ENCODE measurements at regions not wholly inside any gene's neighbourhood (a gene's known extent, or its start where the extent isn't known, plus 50 kb on each side); places are given as distances from the start of the nearest gene placed in this dataset.
"Not testable (repeated sequence)": the region's sequence is repeated elsewhere in the genome, so short reads cannot be mapped to it uniquely, and the experiment has no call there.

GRCh38 chr12:67534681-67535080 is 113.9 kb upstream of the DYRK2 start:
- DNase-seq (ENCODE audit: low spot score), result peak; percentile 24

- no peak for DNase-seq (ENCODE audit: low spot score)
These were observed 113.4 kb upstream of the DYRK2 start for GRCh38 chr12:67535176-67535575.

- no peak for DNase-seq (ENCODE audit: low spot score)
These were observed 112.6 kb upstream of the DYRK2 start for GRCh38 chr12:67535971-67536370.

DNA sequence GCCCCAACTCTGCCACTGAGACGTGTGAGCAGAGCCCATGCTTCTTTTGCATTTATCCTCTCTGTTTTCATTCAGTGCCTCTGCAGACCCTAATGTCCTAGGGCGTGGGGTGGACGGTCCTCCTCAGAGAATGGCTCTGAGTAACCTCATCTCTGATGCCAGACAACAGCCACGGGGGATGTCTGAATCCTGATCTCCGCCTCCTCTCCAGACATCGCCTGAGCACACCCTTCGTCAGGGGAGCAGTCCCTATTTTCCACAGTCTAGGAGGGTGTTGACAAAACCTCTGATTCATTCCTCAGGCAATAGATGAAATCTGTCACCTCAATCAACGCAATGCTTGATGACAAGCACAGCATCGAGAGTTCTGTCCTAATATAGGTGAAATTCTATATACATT is 109.2 kb upstream of the DYRK2 start:
- no peak for DNase-seq (ENCODE audit: low spot score)

DNA sequence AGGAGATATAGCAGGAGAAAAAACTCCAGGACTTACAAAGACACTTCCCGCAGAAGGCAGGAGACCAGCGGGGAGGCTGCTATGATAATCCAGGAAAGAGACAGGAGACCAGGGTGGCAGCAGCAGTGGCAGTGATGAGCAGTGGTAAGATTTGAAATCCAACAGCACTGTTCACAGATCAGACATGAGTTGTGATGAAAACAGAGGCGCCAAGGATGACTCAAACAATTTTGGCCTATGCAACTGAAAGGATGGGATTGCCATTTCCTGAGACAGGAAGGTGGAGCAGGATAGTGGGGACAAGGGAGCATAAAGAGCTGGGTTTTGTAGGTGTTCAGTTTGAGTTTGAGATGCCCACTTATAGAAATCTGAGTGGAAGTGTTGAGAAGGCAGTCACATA is 108.6 kb upstream of the DYRK2 start:
- peak; percentile 7 for DNase-seq (ENCODE audit: low spot score)

DNA sequence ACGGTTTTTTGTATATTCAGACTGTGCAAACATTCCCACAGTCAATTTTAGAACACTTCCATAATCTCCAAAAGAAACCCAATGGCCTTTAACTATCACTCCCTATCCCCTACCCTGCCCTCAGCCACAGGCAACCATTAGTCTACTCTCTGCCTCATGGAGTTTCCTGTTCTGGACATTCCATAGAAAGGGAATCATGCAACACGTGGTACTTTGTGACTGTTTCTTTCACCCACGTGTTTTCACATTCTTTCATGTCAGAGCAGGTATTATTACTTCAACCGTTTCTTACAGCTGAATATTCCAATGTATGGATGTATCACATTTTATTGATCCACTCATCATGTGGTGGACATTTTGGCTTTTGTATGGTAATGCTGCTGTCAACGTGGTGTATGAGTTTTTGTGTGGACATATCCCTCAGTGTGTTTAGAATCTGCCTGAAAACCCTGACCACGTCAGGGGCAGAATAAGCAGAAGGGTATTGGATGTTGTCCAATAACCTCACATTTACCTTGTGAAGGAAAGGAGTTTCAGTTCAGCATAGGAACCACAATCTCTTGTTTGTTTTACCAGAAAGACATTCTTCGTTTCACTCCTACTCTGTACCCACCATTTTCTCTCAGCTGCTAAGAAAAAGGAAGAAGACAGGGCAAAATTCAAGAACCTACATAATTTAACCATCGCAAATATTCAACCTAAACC is 107.5 kb upstream of the DYRK2 start:
- DNase-seq (ENCODE audit: low spot score), result peak; percentile 18

DNA sequence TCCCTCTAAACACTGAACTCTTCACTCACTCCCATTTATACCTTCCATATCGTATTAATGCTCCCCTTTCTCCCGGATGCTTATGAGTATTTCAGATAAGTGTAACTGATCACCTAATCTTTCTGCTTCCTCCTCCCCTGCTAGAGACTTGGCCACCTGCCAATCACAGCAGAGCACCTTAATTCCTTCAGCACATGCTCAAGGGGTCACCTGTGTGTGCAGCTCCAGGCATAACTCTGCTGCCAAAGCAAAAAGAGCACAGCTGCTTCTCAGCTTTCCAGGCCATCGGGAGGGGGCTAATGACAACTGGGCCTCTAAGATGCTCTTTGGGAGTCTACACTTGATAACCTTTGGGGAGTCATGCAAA is 106.9 kb upstream of the DYRK2 start:
- no peak for DNase-seq (ENCODE audit: low spot score)

DNA sequence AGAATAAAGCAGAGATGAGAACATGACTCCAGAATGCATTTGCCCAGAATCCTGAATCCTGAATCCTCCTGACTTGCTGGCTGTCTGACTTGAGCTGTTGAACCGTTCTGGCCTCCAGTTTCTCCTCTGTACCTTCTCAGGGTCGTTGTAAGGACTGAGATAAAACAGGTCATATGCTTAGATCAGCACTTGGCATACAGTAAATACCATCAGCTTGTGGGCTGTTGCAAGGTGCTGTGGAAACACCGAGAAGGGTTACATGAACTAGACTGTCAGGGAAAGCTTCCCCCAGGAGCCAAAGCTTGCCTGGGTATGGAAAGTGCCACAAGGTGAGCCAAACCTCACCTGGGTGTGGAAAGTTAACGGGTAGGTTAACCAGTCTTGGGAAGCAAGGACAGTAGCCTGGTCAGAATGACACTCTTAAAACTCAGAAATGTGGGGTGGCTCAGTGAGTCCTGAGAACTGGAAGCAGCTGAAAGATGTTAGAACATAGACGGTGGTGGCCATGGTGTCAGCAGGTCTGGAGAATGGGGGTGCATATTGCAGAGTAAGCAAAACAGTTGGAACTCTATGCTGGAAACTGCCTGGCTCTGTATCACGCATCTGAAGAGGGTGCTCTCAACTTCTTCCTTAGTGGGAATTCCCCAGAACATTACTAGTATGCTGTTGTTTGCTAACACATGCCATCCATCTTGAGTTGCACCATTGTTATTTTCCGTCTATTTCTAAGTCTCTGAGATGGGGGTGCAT is 105.3 kb upstream of the DYRK2 start:
- DNase-seq (ENCODE audit: low spot score), result no peak

GRCh38 chr12:67545298-67545697 is 103.2 kb upstream of the DYRK2 start:
- DNase-seq (ENCODE audit: low spot score), result no peak

DNA sequence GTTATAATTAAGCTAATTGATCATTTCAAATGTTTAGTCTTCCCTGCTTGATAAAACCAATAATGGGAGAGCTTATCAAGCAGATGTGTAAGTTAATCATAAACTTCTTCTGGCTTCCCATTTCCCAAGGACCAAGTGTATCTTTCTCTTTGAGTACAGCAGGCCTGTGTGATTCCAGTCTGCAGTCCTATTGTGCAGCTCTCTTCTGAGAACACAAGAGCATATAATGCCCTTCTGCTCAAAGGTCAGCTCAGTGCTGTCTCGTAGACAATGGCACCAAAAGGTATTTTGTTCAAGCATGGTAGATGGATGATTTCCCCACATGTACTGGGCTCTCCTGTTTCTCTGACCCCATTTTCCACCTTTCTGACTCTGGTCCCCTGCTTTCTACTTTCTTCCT is 101.8 kb upstream of the DYRK2 start:
- no peak for DNase-seq (ENCODE audit: low spot score)

GRCh38 chr12:67555075-67555717 is 93.3 kb upstream of the DYRK2 start:
- not testable (repeated sequence) for DNase-seq (ENCODE audit: low spot score)

DNA sequence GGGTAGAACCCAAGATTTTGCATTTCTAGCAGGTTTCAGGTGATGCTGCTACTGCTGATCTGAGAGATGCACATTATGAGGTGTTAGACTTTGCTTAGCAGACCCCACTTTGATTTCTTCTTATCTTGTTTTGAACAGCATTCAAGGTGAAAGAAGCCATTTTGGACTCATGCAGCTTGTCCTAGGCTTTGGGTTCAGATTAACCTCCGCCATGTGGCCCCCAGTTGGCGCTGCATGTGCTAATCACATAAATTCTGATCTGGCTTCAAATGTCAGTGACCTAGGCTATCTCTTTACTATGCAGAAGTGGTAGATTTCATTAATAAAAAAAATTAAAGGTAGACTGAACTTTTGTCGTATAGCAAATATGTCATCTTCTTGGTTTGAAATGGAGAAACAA is 89.8 kb upstream of the DYRK2 start:
- DNase-seq (ENCODE audit: low spot score), result no peak

DNA sequence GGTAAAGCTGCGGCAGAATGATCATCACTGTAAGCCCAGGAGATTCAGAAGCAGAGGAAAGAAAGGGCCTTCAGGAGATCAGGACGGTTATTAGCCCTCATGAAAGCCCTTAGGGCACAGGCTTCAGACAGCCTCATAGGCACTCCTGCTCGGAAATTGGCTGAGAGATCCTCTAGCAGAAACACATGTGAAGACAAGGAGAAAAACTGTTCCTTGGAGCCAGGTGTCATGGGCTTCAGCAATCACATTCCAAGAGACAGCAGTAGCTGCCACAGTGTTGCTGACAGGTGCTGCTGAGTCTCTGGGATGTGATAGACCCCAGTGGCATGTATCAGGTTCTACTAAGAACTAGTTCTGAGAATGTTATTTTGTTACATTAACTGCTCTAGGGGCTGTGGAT is 88.8 kb upstream of the DYRK2 start:
- no peak for DNase-seq (ENCODE audit: low spot score)

- no peak for DNase-seq (ENCODE audit: low spot score)
These were observed 85.8 kb upstream of the DYRK2 start for GRCh38 chr12:67562513-67563287.

DNA sequence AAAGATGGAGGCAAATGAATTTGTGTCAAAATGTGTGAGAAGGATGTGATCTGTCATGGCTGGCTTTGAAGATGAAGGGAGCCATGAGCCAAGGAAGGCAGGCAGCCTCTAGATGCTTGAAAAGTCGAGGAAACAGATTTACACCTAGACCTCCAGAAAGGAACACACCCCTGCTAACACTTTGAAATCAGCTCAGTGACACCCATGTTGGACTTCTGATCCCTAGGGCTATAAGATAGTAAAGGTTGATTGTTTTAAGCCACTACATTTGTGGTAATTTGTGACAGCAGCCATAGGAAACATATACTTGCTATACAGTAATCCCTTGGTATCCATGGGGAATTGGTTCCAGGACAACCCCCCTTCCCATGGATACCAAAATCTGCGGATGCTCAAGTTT is 80.5 kb upstream of the DYRK2 start:
- DNase-seq (ENCODE audit: low spot score), result no peak

DNA sequence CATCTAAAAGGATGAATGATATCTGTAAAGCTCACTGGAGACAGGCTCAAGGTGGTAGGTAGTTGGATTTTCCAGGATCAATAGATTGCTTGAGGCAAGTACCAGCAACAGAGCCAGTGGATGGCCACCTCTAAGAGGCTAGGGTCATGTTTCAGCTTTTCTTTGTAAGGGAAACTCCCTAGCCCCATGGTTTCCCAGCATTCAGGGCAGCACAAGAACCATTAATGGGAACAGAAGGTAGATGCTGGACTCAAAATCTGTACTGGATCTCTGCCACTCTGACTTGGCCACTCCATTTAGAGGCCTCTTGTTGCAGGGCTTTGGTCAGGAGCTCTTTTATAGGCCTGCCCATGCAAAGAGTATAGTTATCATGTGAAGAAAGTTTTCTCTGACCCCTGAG is 76.1 kb upstream of the DYRK2 start:
- DNase-seq (ENCODE audit: low spot score), result no peak

- no peak for DNase-seq (ENCODE audit: low spot score)
These were observed 75.0 kb upstream of the DYRK2 start for GRCh38 chr12:67573566-67573965.

- no peak for DNase-seq (ENCODE audit: low spot score)
These were observed 69.4 kb upstream of the DYRK2 start for GRCh38 chr12:67578976-67579661.

- no peak for DNase-seq (ENCODE audit: low spot score)
These were observed 68.9 kb upstream of the DYRK2 start for GRCh38 chr12:67579662-67580003.

GRCh38 chr12:67582238-67582834 is 66.2 kb upstream of the DYRK2 start:
- no peak for DNase-seq (ENCODE audit: low spot score)

DNA sequence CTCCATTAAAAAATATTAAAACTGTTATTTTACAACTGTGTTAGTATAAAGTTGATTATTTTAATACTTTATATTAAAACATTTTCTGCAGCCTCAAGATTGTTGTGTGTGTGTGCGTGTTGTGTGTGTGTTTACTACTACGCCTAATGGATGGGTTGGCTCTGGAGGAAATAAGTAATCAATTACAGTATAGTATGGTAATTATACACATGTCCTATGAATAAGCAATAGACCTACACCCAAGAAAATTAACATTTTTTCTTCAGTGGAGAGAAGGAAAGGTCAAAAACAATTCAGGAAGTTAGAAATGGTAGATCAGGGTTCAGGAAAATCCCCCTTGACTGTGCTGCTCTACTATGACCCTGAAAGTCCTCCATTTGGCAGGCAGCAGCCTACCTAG is 65.7 kb upstream of the DYRK2 start:
- no peak for DNase-seq (ENCODE audit: low spot score)

DNA sequence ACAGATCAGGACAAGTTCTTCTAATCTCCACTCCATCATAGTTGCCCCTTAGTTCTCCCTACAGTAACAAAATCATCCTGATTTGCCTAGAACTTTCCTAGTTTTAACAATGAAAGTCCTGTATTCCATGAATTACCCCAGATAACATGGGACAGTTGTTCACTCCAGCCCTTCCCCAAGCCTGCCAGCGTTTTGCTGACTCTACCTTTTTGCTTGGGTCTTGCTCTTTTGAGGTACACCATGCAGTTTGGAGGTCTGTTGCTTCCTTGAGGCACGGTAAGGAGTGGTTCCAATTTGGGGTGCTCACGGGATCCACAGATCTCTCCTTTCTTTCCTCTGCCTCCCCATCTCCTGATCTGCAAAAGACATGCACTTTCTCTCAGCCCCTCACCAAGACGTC is 61.6 kb upstream of the DYRK2 start:
- DNase-seq (ENCODE audit: low spot score), result no peak

All from RKO (cell line).